ENCODE measurements at regions not wholly inside any gene's neighbourhood (a gene's known extent, or its start where the extent isn't known, plus 50 kb on each side); places are given as distances from the start of the nearest gene placed in this dataset.

GRCh38 chr10:44011603-44011981, 362.9 kb upstream of the ZNF32 start:
- TF ChIP-seq ZFP30 (CRISPR knock-in tag; IDR thresholded peaks at IDR 0.05), result no peak
- no peak for TF ChIP-seq ZNF70 (CRISPR knock-in tag; IDR thresholded peaks at IDR 0.05)
- no peak for TF ChIP-seq ZNF565 (CRISPR knock-in tag; conservative IDR thresholded peaks at IDR 0.05; ENCODE audit: low read depth)
- no peak for TF ChIP-seq ZFP3 (CRISPR knock-in tag; IDR thresholded peaks at IDR 0.05)
- TF ChIP-seq ISL1 (CRISPR knock-in tag; IDR thresholded peaks at IDR 0.05), result no peak
- TF ChIP-seq ZNF8 (CRISPR knock-in tag; IDR thresholded peaks at IDR 0.05), result no peak
- TF ChIP-seq PATZ1 (CRISPR knock-in tag; IDR thresholded peaks at IDR 0.05; ENCODE audit: borderline replicate concordance), result no peak
- no peak for TF ChIP-seq ZC3H10 (CRISPR knock-in tag; IDR thresholded peaks at IDR 0.05)

Measured in SK-N-SH treated with all-trans-retinoic acid at 6 μM for 48 hours (cell line).